Smooth muscle cell (in vitro differentiated cells): ENCODE measurements at regions not wholly inside any gene's neighbourhood (a gene's known extent, or its start where the extent isn't known, plus 50 kb on each side); places are given as distances from the start of the nearest gene placed in this dataset.

Experiments used
- DNase-seq: peaks from one replicate; lab custom pipeline; 2025; ENCODE audit not compliant: unreplicated experiment; lab: John Stamatoyannopoulos, UW
- H2AFZ ChIP-seq: fragments of 200-600 bp; sonication (generic); 2 replicates; pipeline ENCODE4 v1.6.0; 2016; ENCODE audit warnings: antibody characterized with exemption, low read depth, mild to moderate bottlenecking
- H3F3A ChIP-seq: fragments of 200-600 bp; sonication (generic); 2 replicates; pipeline ENCODE4 v1.6.0; 2017; ENCODE audit warnings: antibody characterized with exemption, low read depth
- H3K27ac ChIP-seq: fragments of 200-600 bp; sonication (generic); 2 replicates; pipeline ENCODE4 v1.5.1; 2016; ENCODE audit warnings: low read depth, mild to moderate bottlenecking
- H3K27me3 ChIP-seq: fragments of 200-600 bp; sonication (generic); 2 replicates; pipeline ENCODE4 v1.6.1; 2016; ENCODE audit warnings: low read depth, mild to moderate bottlenecking
- H3K36me3 ChIP-seq: fragments of 200-600 bp; sonication (generic); 2 replicates; pipeline ENCODE4 v1.5.1; 2016; ENCODE audit warnings: low read depth
- H3K4me1 ChIP-seq: fragments of 200-600 bp; sonication (generic); 2 replicates; pipeline ENCODE4 v1.5.1; 2016; ENCODE audit warnings: low read depth
- H3K4me2 ChIP-seq: fragments of 200-600 bp; sonication (generic); 2 replicates; pipeline ENCODE4 v1.6.0; 2016; ENCODE audit warnings: mild to moderate bottlenecking
- H3K4me3 ChIP-seq: fragments of 200-600 bp; sonication (generic); 2 replicates; pipeline ENCODE4 v1.5.1; 2016; ENCODE audit warnings: mild to moderate bottlenecking
- H3K79me2 ChIP-seq: fragments of 200-600 bp; sonication (generic); 2 replicates; pipeline ENCODE4 v1.6.0; 2016; ENCODE audit warnings: low read depth, mild to moderate bottlenecking
- H3K9ac ChIP-seq: fragments of 200-600 bp; sonication (generic); 2 replicates; pipeline ENCODE4 v1.6.0; 2016; ENCODE audit warnings: low read depth
- H3K9me3 ChIP-seq: fragments of 200-600 bp; sonication (generic); replicated peaks from 2 replicates; pipeline ENCODE4 v1.5.1; 2016; ENCODE audit warnings: low read depth
- H4K20me1 ChIP-seq: fragments of 200-600 bp; sonication (generic); 2 replicates; pipeline ENCODE4 v1.6.0; 2016; ENCODE audit warnings: low read depth
- WGBS: methylation state at CpG from one replicate; pipeline ENCODE4 v1.1.7; 2016; ENCODE audit warnings: low lambda C conversion rate; 5-methylcytosine and 5-hydroxymethylcytosine counted together
- TF ChIP-seq, protein P1 (sequence below): fragments of 200-600 bp; sonication (generic); IDR thresholded peaks from 2 replicates; pipeline ENCODE4 v1.5.1; 2017; ENCODE audit warnings: borderline replicate concordance, mild to moderate bottlenecking, antibody characterized with exemption; ENCODE audit not compliant: insufficient read depth, poor library complexity, severe bottlenecking

GRCh38 chr6:139841794-139842215 is 467.4 kb upstream of the CITED2 start:
- 87% methylated on average over 2 of the region's 2 CpGs for WGBS
- H3K36me3 ChIP-seq: no peaks in the 10 kb centered on the region
- H4K20me1 ChIP-seq: no peaks in the 10 kb centered on the region
- H3K4me3 ChIP-seq: no peak overlapping the region
- no peak overlapping the region for H3K4me2 ChIP-seq
- H3K79me2 ChIP-seq: no peaks in the 10 kb centered on the region
- no peaks in the 10 kb centered on the region for H3K9me3 ChIP-seq
- no peaks in the 10 kb centered on the region for H3F3A ChIP-seq
- TF ChIP-seq, protein P1, sequence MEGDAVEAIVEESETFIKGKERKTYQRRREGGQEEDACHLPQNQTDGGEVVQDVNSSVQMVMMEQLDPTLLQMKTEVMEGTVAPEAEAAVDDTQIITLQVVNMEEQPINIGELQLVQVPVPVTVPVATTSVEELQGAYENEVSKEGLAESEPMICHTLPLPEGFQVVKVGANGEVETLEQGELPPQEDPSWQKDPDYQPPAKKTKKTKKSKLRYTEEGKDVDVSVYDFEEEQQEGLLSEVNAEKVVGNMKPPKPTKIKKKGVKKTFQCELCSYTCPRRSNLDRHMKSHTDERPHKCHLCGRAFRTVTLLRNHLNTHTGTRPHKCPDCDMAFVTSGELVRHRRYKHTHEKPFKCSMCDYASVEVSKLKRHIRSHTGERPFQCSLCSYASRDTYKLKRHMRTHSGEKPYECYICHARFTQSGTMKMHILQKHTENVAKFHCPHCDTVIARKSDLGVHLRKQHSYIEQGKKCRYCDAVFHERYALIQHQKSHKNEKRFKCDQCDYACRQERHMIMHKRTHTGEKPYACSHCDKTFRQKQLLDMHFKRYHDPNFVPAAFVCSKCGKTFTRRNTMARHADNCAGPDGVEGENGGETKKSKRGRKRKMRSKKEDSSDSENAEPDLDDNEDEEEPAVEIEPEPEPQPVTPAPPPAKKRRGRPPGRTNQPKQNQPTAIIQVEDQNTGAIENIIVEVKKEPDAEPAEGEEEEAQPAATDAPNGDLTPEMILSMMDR: no peak
- no peak for DNase-seq
- peaks cover 5% of the 10 kb centered on the region for H3K4me1 ChIP-seq
- no peak overlapping the region for H2AFZ ChIP-seq
- no peak overlapping the region for H3K9ac ChIP-seq
- no peaks in the 10 kb centered on the region for H3K27me3 ChIP-seq
- H3K27ac ChIP-seq: no peak overlapping the region

- no peak for DNase-seq
- Histone ChIP-seq H3K4me3 (no peak overlapping the region), H4K20me1 (no peaks in the 10 kb centered on the region), H3K27ac (no peak overlapping the region), H2AFZ (no peak overlapping the region), H3F3A (no peaks in the 10 kb centered on the region), H3K4me2 (no peak overlapping the region), H3K4me1 (no peaks in the 10 kb centered on the region), H3K9ac (no peak overlapping the region), H3K9me3 (no peaks in the 10 kb centered on the region), H3K79me2 (no peaks in the 10 kb centered on the region), H3K36me3 (no peaks in the 10 kb centered on the region), H3K27me3 (no peaks in the 10 kb centered on the region)
- WGBS: 89% methylated on average over 7 of the region's 7 CpGs
- TF ChIP-seq, protein P1: no peak
These were observed 465.2 kb upstream of the CITED2 start for GRCh38 chr6:139839506-139840156.

DNA sequence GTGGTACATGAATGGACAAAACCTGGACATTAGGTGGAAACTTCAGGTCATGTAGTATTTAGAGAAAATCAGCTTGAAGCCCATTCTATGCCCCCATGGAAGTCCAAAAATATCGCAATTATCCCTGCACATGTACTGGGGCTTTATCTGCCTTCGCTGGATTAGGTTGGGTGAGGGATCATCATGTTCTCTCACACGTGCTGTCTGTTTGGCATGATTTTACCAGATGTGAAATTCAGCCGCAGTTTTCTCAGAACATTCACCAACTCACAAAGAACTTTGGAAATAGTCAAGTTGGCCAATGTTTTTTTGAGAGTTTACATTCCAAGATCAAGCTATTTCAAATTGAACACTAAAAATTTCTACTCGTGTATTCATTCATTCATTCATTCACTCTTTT is 459.8 kb upstream of the CITED2 start:
- DNase-seq: no peak
- Histone ChIP-seq H3K27me3 (no peaks in the 10 kb centered on the region), H3K4me3 (no peak overlapping the region), H3K27ac (no peak overlapping the region), H3K9me3 (no peaks in the 10 kb centered on the region), H3K36me3 (no peaks in the 10 kb centered on the region), H4K20me1 (no peaks in the 10 kb centered on the region), H3K4me1 (no peaks in the 10 kb centered on the region), H3K79me2 (no peaks in the 10 kb centered on the region), H3K4me2 (no peak overlapping the region), H2AFZ (no peak overlapping the region), H3K9ac (no peak overlapping the region), H3F3A (no peaks in the 10 kb centered on the region)
- WGBS: 85% methylated on average over 5 of the region's 5 CpGs
- TF ChIP-seq, protein P1: no peak

GRCh38 chr6:139833592-139833991 is 459.1 kb upstream of the CITED2 start:
- TF ChIP-seq, protein P1: no peak
- WGBS: 95% methylated on average over 4 of the region's 4 CpGs
- no peaks in the 10 kb centered on the region for H3K79me2 ChIP-seq
- H3F3A ChIP-seq: no peaks in the 10 kb centered on the region
- H3K9me3 ChIP-seq: no peaks in the 10 kb centered on the region
- no peaks in the 10 kb centered on the region for H3K27me3 ChIP-seq
- H4K20me1 ChIP-seq: no peaks in the 10 kb centered on the region
- no peaks in the 10 kb centered on the region for H3K4me1 ChIP-seq
- H2AFZ ChIP-seq: no peak overlapping the region
- DNase-seq: no peak
- no peak overlapping the region for H3K4me2 ChIP-seq
- H3K9ac ChIP-seq: no peak overlapping the region
- H3K4me3 ChIP-seq: no peak overlapping the region
- no peak overlapping the region for H3K27ac ChIP-seq
- H3K36me3 ChIP-seq: no peaks in the 10 kb centered on the region
